Subcutaneous abdominal adipose tissue (tissue), 5 donors: ENCODE measurements at regions not wholly inside any gene's neighbourhood (a gene's known extent, or its start where the extent isn't known, plus 50 kb on each side); places are given as distances from the start of the nearest gene placed in this dataset.

ENCODE experiments used
- H3K27ac ChIP-seq: one replicate; pipeline ENCODE4 v1.7.0; 2013; ENCODE audit warnings: low read depth, mild to moderate bottlenecking, inconsistent platforms, low read length, moderate library complexity
- H3K27me3 ChIP-seq, 5 donors: one replicate each; pipeline ENCODE4 v1.7.0; 2013; ENCODE audit warnings: low read length in 5 of 5, inconsistent platforms in 1 of 5; ENCODE audit not compliant: control insufficient read depth in 5 of 5, insufficient read depth in 4 of 5
- H3K36me3 ChIP-seq, 5 donors: one replicate each; pipeline ENCODE4 v1.7.0; 2013; ENCODE audit warnings: low read length in 5 of 5; ENCODE audit not compliant: control insufficient read depth in 5 of 5, insufficient read depth in 5 of 5
- H3K4me1 ChIP-seq, 5 donors: one replicate each; pipeline ENCODE4 v1.7.0; 2013; ENCODE audit warnings: low read length in 5 of 5, mild to moderate bottlenecking in 3 of 5, moderate library complexity in 1 of 5; ENCODE audit not compliant: control insufficient read depth in 5 of 5, insufficient read depth in 5 of 5
- H3K4me3 ChIP-seq, 5 donors: one replicate each; pipeline ENCODE4 v1.7.0; 2013; ENCODE audit warnings: low read length in 5 of 5, low read depth in 1 of 5
- H3K9ac ChIP-seq, 5 donors: one replicate each; pipeline ENCODE4 v1.7.0; 2013; ENCODE audit warnings: low read length in 5 of 5, mild to moderate bottlenecking in 4 of 5, moderate library complexity in 3 of 5
- H3K9me3 ChIP-seq, 5 donors: one replicate each; pipeline ENCODE4 v1.7.0; 2013; ENCODE audit warnings: low read length in 5 of 5; ENCODE audit not compliant: control insufficient read depth in 5 of 5
- donor health status: healthy.
- donor health status: healthy.
- donor health status: healthy.
- donor health status: healthy.
- donor health status: healthy.

DNA sequence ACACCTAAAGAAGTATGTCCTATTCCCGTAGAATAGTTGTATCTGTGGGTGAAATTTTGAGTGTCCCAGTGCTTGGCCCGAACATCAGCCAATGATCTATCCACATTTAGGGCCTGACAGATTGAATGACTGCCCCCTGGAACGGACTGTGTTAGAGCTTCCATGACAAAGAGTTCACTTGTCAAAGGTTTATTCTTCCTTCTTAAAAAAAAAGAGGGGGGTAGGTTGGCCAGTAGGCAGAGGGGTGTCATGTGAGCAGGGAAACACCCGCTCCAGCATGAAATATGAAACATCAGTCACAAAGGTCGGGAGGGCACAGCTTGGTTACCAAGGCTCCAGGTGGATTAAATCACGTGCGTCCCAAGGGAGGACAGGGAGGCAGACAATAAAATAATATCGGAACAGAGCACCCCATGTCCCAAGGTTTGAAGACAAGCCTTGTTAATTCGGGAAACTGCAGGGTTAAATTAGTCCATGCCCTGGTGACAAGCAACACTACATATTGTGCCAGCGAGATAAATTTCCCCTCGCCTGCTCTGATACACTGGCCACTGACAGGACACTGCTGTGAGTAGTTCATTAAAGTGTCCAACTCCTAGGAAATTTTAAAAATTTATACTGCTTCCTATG, 401.2 kb downstream of the IRX1 start:
- H3K9ac ChIP-seq = no peak overlapping the region
- H3K9me3 ChIP-seq = peaks cover 0 to 15% (median 8%) of the 10 kb centered on the region in 5 donors
- no peaks in the 10 kb centered on the region for H3K36me3 ChIP-seq
- H3K27me3 ChIP-seq = peaks cover 0 to 3% (median 0%) of the 10 kb centered on the region in 5 donors
- no peak overlapping the region for H3K27ac ChIP-seq
- peaks cover 0 to 9% (median 0%) of the 10 kb centered on the region in 5 donors for H3K4me1 ChIP-seq
- no peak overlapping the region for H3K4me3 ChIP-seq

- Histone ChIP-seq H3K9ac (no peak overlapping the region), H3K4me1 (peaks cover 0 to 9% (median 0%) of the 10 kb centered on the region in 5 donors), H3K4me3 (no peak overlapping the region)
Measured at GRCh38 chr5:3997670-3998069, 402.0 kb downstream of the IRX1 start.

DNA sequence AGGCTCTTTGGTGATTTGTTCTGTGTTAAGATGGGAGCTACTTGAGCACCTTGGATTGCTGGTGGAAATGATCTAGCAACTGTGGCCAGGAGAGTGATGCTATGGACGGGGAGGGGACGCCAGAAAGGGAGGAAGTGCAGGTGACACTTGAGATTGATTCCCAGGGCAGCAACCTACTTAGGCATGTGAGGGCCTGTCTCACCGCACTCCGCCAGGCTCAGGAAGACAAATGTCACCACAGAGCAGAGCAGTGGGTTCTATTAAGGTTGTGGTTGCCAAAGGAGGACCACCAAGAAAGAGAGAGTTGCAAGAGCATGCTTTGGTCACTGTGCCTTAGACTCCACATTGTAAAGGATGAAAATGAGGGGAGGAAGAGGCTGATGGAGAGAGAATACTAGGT, 404.3 kb downstream of the IRX1 start:
- H3K9me3 ChIP-seq = peaks cover 0 to 8% (median 0%) of the 10 kb centered on the region in 5 donors

More at GRCh38 chr5:3997670-3998069, 402.0 kb downstream of the IRX1 start:
- Histone ChIP-seq H3K27ac (no peak overlapping the region), H3K36me3 (no peaks in the 10 kb centered on the region), H3K9me3 (peaks cover 0 to 7% (median under 1%) of the 10 kb centered on the region in 5 donors), H3K27me3 (peaks cover 0 to 3% (median 0%) of the 10 kb centered on the region in 5 donors)

DNA sequence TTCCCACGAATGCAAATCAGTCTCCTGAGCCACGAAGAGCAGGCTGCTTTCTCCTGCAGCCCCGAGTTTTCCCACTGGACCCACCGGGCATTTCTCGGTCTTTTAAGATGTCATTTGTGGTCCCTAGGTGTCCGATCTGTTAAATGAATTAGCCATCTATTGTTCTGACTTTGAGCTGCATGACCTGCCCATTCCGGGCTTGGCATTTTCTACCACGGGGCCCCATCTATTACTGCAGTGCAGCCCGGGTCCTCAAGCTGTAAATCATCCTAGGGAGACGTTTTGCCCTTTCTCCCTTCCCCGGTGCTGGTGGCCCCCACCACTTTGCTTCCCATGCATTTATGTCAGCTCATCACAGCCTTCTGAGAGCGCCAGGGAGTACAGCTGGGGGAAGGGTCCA, 405.4 kb downstream of the IRX1 start:
- Histone ChIP-seq H3K4me3 (no peak overlapping the region), H3K36me3 (no peaks in the 10 kb centered on the region), H3K27me3 (peaks cover 0 to 3% (median 0%) of the 10 kb centered on the region in 5 donors), H3K9ac (no peak overlapping the region), H3K27ac (no peak overlapping the region), H3K4me1 (no peaks in the 10 kb centered on the region), H3K9me3 (peaks cover 0 to 10% (median 0%) of the 10 kb centered on the region in 5 donors)

More for the DNA sequence above, 404.3 kb downstream of the IRX1 start:
- Histone ChIP-seq H3K9ac (no peak overlapping the region), H3K27me3 (peaks cover 0 to 3% (median 0%) of the 10 kb centered on the region in 5 donors), H3K4me3 (no peak overlapping the region), H3K27ac (no peak overlapping the region), H3K36me3 (no peaks in the 10 kb centered on the region), H3K4me1 (no peaks in the 10 kb centered on the region)

DNA sequence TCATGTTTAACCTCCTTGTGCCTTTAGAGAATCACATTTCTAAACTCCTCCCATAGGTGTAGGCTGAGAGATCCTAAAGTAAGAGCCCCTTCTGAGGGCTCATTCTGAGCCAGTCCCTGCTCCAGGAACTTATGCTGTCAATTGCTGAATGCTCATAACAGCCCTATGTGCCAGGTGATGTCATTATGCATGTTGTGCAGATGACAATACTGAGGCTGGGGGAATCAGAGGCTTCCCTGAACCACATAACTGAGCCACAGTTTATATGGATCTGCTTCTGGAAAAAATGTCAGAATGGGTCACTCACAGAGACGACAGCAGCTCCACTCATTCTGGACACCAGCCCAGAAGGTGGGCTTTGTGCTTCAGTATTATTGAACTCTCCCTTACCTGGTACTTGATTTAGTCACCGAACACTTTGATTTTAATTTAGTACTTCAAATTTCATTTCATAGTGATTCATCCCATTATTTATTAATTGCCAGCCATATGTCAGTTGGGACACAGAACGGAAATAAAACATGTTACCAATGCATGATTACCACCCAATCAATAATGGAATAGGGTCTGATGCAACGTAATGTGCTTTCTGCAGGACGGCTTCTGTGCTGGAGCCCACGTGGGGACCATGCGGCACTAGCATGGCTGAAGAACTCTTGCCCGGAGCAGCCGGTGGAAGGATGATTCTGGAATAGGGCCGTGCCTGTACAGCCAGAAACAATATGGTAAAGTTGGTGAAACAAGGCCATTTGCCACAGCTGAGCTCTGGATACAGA, 406.3 kb downstream of the IRX1 start:
- Histone ChIP-seq H3K4me3 (no peak overlapping the region), H3K27me3 (peaks cover 0 to 3% (median 0%) of the 10 kb centered on the region in 5 donors), H3K27ac (no peak overlapping the region), H3K36me3 (no peaks in the 10 kb centered on the region), H3K9ac (no peak overlapping the region), H3K9me3 (peaks cover 0 to 10% (median 0%) of the 10 kb centered on the region in 5 donors), H3K4me1 (no peaks in the 10 kb centered on the region)

DNA sequence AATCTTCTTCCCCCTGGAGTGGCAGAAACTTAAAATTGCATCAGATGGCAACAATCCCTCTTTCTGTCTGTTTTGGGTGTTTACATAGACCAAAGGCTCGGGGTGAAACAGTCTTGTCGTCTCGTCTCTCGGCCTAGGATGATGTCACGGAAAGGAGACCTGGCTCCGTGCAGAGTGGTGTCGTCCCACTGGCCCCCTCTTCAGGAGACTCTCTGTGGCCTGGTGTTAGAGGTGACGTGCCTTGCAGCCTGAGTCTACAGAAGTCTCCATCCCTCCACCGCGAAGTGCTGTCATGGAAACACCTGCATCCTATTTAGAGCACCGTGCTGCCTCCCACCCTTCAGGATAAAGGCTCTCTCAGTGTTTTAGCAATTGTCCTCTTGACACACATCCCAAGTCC, 409.7 kb downstream of the IRX1 start:
- H3K27me3 ChIP-seq = no peaks in the 10 kb centered on the region
- H3K4me1 ChIP-seq = no peaks in the 10 kb centered on the region
- no peaks in the 10 kb centered on the region for H3K36me3 ChIP-seq
- H3K9me3 ChIP-seq = peaks cover 0 to 6% (median 0%) of the 10 kb centered on the region in 5 donors
- no peak overlapping the region for H3K4me3 ChIP-seq
- H3K27ac ChIP-seq = no peak overlapping the region
- H3K9ac ChIP-seq = no peak overlapping the region

GRCh38 chr5:4007001-4007400, 411.4 kb downstream of the IRX1 start:
- Histone ChIP-seq H3K27me3 (no peaks in the 10 kb centered on the region), H3K27ac (no peak overlapping the region), H3K4me3 (no peak overlapping the region), H3K36me3 (no peaks in the 10 kb centered on the region), H3K9ac (no peak overlapping the region), H3K9me3 (peaks cover 0 to 6% (median 0%) of the 10 kb centered on the region in 5 donors), H3K4me1 (no peaks in the 10 kb centered on the region)

DNA sequence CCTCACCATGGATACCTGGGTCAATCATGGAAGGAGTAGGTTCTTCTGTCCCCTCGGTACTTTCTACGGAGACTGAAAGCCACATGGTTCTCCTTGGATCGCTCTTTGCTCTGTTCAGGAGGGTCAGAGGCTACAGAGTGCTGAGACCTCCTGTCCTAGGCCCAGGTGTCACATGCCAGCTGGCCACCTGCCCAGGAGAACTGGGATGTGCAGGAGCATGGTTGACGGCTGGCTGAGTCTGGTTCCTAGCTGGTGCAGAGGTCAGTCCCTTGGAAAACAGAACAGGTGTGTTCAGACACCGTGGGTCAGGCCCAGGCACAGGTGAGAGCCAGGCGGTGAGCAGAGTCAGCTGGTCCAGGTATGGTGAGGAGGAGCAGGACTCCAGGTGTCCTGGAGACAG, 416.3 kb downstream of the IRX1 start:
- no peak overlapping the region for H3K9ac ChIP-seq
- H3K27me3 ChIP-seq = no peaks in the 10 kb centered on the region
- no peak overlapping the region for H3K27ac ChIP-seq
- H3K4me1 ChIP-seq = no peaks in the 10 kb centered on the region
- no peaks in the 10 kb centered on the region for H3K36me3 ChIP-seq
- no peak overlapping the region for H3K4me3 ChIP-seq
- H3K9me3 ChIP-seq = no peaks in the 10 kb centered on the region

GRCh38 chr5:4013106-4013898, 417.7 kb downstream of the IRX1 start:
- Histone ChIP-seq H3K27me3 (no peaks in the 10 kb centered on the region), H3K9ac (no peak overlapping the region), H3K27ac (no peak overlapping the region), H3K36me3 (no peaks in the 10 kb centered on the region), H3K9me3 (no peaks in the 10 kb centered on the region), H3K4me1 (peaks cover 0 to 2% (median 0%) of the 10 kb centered on the region in 5 donors), H3K4me3 (no peak overlapping the region)
